Upper lobe of left lung (tissue), 4 donors: ENCODE measurements at regions not wholly inside any gene's neighbourhood (a gene's known extent, or its start where the extent isn't known, plus 50 kb on each side); places are given as distances from the start of the nearest gene placed in this dataset.

Experiments used
- CTCF ChIP-seq, 6 experiments: fragments of 450-650 bp in 4 of 6; fragments of 200-600 bp in 2 of 6; sonication (generic) in 2 of 6; IDR thresholded peaks; one replicate each; pipeline ENCODE4 v1.5.1; 2016 to 2019; ENCODE audit warnings: antibody characterized with exemption in 6 of 6
- EP300 ChIP-seq, 4 donors: sonication (generic); formaldehyde crosslinking; IDR thresholded peaks; one replicate each; pipeline ENCODE4 v1.5.1; 2017; ENCODE audit warnings: antibody characterized with exemption in 4 of 4, control low read depth in 2 of 4
- POLR2A ChIP-seq, 4 donors: fragments of 450-650 bp; IDR thresholded peaks; one replicate each; pipeline ENCODE4 v1.5.1; 2016 to 2017; ENCODE audit warnings: antibody characterized with exemption in 4 of 4, mild to moderate bottlenecking in 2 of 4
- POLR2AphosphoS5 ChIP-seq, 2 donors: sonication (generic); formaldehyde crosslinking; IDR thresholded peaks; one replicate each; pipeline ENCODE4 v1.5.1; 2017; ENCODE audit warnings: antibody characterized with exemption in 2 of 2

DNA sequence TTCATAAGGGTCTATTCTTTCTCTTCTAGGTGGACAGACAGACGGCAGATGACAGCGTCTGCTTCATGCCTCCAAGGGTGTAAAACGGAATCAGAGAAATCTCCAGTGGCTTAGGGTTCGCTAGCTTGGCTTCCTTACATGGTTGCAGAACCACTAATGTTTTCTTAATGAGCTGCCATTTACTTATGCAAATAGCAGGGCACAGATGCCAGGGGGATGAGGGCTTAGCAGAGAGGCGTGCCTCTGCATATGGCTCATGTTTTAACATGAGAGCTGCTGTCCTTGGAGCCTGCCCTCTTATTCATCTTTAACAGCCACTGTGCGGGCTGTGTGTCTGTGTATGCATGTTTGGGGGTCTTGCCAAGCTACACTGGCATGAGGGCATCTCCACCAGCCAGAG, 119.6 kb downstream of the IER5 start:
- TF ChIP-seq CTCF (IDR thresholded peaks at IDR 0.05) (no peak), POLR2A (IDR thresholded peaks at IDR 0.05) (no peak), EP300 (IDR thresholded peaks at IDR 0.05) (no peak), POLR2AphosphoS5 (IDR thresholded peaks at IDR 0.05) (no peak)
